ENCODE measurements at regions not wholly inside any gene's neighbourhood (a gene's known extent, or its start where the extent isn't known, plus 50 kb on each side); places are given as distances from the start of the nearest gene placed in this dataset.

GRCh38 chr5:91839721-91840120 lies 456.6 kb upstream of the ARRDC3 start:
- H3K9me3 ChIP-seq (ENCODE audit: insufficient read depth, low read length), result no peaks in the 10 kb centered on the region
- H3K36me3 ChIP-seq (replicated peaks; ENCODE audit: low read depth, low read length), result no peaks in the 10 kb centered on the region
- no peak overlapping the region for H2AFZ ChIP-seq (ENCODE audit: low read depth, low read length)
- H3K79me2 ChIP-seq (ENCODE audit: low read length), result no peaks in the 10 kb centered on the region
- no peaks in the 10 kb centered on the region for H3K27me3 ChIP-seq (ENCODE audit: low read depth, low read length)
- no peak overlapping the region for H3K4me2 ChIP-seq (ENCODE audit: low read length)
- H3K27ac ChIP-seq (ENCODE audit: low read length), result no peak overlapping the region
- no peak overlapping the region for H3K4me3 ChIP-seq (ENCODE audit: low read length)
- no peaks in the 10 kb centered on the region for H4K20me1 ChIP-seq (ENCODE audit: insufficient read depth, low read length)
- TF ChIP-seq EZH2phosphoT487 (IDR thresholded peaks at IDR 0.05; ENCODE audit: low read depth) (no peak), CTCF (IDR thresholded peaks at IDR 0.05; ENCODE audit: low read depth, low read length) (no peak)
- no peaks in the 10 kb centered on the region for H3K4me1 ChIP-seq (ENCODE audit: low read length)
- no peak overlapping the region for H3K9ac ChIP-seq (ENCODE audit: low read length)

GRCh38 chr5:91839233-91839632 lies 456.1 kb upstream of the ARRDC3 start:
- Histone ChIP-seq H3K9ac (ENCODE audit: low read length) (no peak overlapping the region), H3K27ac (ENCODE audit: low read length) (no peak overlapping the region), H3K9me3 (ENCODE audit: insufficient read depth, low read length) (no peaks in the 10 kb centered on the region), H3K4me3 (ENCODE audit: low read length) (no peak overlapping the region), H3K4me1 (ENCODE audit: low read length) (no peaks in the 10 kb centered on the region), H2AFZ (ENCODE audit: low read depth, low read length) (no peak overlapping the region), H3K36me3 (replicated peaks; ENCODE audit: low read depth, low read length) (no peaks in the 10 kb centered on the region), H4K20me1 (ENCODE audit: insufficient read depth, low read length) (no peaks in the 10 kb centered on the region), H3K79me2 (ENCODE audit: low read length) (no peaks in the 10 kb centered on the region), H3K4me2 (ENCODE audit: low read length) (no peak overlapping the region), H3K27me3 (ENCODE audit: low read depth, low read length) (no peaks in the 10 kb centered on the region)
- TF ChIP-seq EZH2phosphoT487 (IDR thresholded peaks at IDR 0.05; ENCODE audit: low read depth) (no peak), CTCF (IDR thresholded peaks at IDR 0.05; ENCODE audit: low read depth, low read length) (no peak)

- H3K4me3 ChIP-seq (ENCODE audit: low read length), result no peak overlapping the region
- H4K20me1 ChIP-seq (ENCODE audit: insufficient read depth, low read length), result no peaks in the 10 kb centered on the region
- no peak overlapping the region for H3K4me2 ChIP-seq (ENCODE audit: low read length)
- H2AFZ ChIP-seq (ENCODE audit: low read depth, low read length), result no peak overlapping the region
- no peaks in the 10 kb centered on the region for H3K36me3 ChIP-seq (replicated peaks; ENCODE audit: low read depth, low read length)
- H3K27me3 ChIP-seq (ENCODE audit: low read depth, low read length), result no peaks in the 10 kb centered on the region
- H3K4me1 ChIP-seq (ENCODE audit: low read length), result no peaks in the 10 kb centered on the region
- H3K9ac ChIP-seq (ENCODE audit: low read length), result no peak overlapping the region
- no peaks in the 10 kb centered on the region for H3K9me3 ChIP-seq (ENCODE audit: insufficient read depth, low read length)
- TF ChIP-seq EZH2phosphoT487 (IDR thresholded peaks at IDR 0.05; ENCODE audit: low read depth) (no peak), CTCF (IDR thresholded peaks at IDR 0.05; ENCODE audit: low read depth, low read length) (no peak)
- no peak overlapping the region for H3K27ac ChIP-seq (ENCODE audit: low read length)
- H3K79me2 ChIP-seq (ENCODE audit: low read length), result no peaks in the 10 kb centered on the region
These were observed 447.3 kb upstream of the ARRDC3 start for GRCh38 chr5:91830361-91830953.

- Histone ChIP-seq H3K79me2 (ENCODE audit: low read length) (no peaks in the 10 kb centered on the region), H3K4me2 (ENCODE audit: low read length) (no peak overlapping the region), H3K36me3 (replicated peaks; ENCODE audit: low read depth, low read length) (no peaks in the 10 kb centered on the region), H4K20me1 (ENCODE audit: insufficient read depth, low read length) (no peaks in the 10 kb centered on the region), H3K9ac (ENCODE audit: low read length) (no peak overlapping the region), H3K4me3 (ENCODE audit: low read length) (no peak overlapping the region), H3K27ac (ENCODE audit: low read length) (no peak overlapping the region), H3K4me1 (ENCODE audit: low read length) (no peaks in the 10 kb centered on the region), H3K9me3 (ENCODE audit: insufficient read depth, low read length) (no peaks in the 10 kb centered on the region), H2AFZ (ENCODE audit: low read depth, low read length) (no peak overlapping the region), H3K27me3 (ENCODE audit: low read depth, low read length) (no peaks in the 10 kb centered on the region)
- TF ChIP-seq CTCF (IDR thresholded peaks at IDR 0.05; ENCODE audit: low read depth, low read length) (no peak), EZH2phosphoT487 (IDR thresholded peaks at IDR 0.05; ENCODE audit: low read depth) (no peak)
These were observed 442.5 kb upstream of the ARRDC3 start for GRCh38 chr5:91825618-91826017.

Measured in OCI-LY3 (cell line).